Left ventricle myocardium inferior (tissue), 1 donor: ENCODE measurements at regions not wholly inside any gene's neighbourhood (a gene's known extent, or its start where the extent isn't known, plus 50 kb on each side); places are given as distances from the start of the nearest gene placed in this dataset.
"Not testable (repeated sequence)": the region's sequence is repeated elsewhere in the genome, so short reads cannot be mapped to it uniquely, and the experiment has no call there.

Experiments
- DNase-seq: peaks from one replicate; pipeline ENCODE4 v3.0.0-alpha.2; 2020
- H3K27ac ChIP-seq: fragments of 200-600 bp; replicated peaks from 2 replicates; pipeline ENCODE4 v1.8.0; 2021
- H3K27me3 ChIP-seq: fragments of 200-600 bp; 2 replicates; pipeline ENCODE4 v1.8.0; 2021; ENCODE audit warnings: low read depth
- H3K36me3 ChIP-seq: fragments of 200-600 bp; 2 replicates; pipeline ENCODE4 v1.8.0; 2021
- H3K4me1 ChIP-seq: fragments of 200-600 bp; 2 replicates; pipeline ENCODE4 v1.8.0; 2021
- H3K4me3 ChIP-seq: fragments of 200-600 bp; 2 replicates; pipeline ENCODE4 v1.8.0; 2021; ENCODE audit warnings: mild to moderate bottlenecking, moderate library complexity
- H3K9me3 ChIP-seq: fragments of 200-600 bp; replicated peaks from 2 replicates; pipeline ENCODE4 v1.8.0; 2021
- intact Hi-C: fragments of 100-400 bp; cut with micrococcal nuclease; formaldehyde crosslinking; loops from one replicate; pipeline ENCODE4 v1.11.0; 2022
- TF ChIP-seq, protein P1 (sequence below): fragments of 200-600 bp; IDR thresholded peaks from 2 replicates; pipeline ENCODE4 v1.8.0; 2021; ENCODE audit warnings: antibody characterized with exemption, mild to moderate bottlenecking, borderline replicate concordance
- donor health status: DM: no; HTN: yes; CAD: no; lungs with severe emphysema.

DNA sequence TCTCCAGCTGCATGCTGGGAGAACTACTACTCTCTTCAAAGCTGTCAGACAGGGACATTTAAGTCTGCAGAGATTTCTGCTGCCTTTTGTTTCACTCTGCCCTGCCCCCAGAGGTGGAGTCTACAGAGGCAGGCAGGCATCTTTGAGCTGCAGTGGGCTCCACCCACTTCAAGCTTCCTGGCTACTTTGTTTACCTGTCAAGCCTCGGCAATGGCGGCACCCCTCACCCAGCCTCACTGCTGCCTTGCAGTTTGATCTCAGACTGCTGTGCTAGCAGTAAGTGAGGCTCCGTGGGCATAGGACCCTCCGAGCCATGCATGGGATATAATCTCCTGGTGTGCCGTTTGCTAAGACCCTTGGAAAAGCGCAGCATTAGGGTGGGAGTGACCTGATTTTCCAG lies 61.7 kb downstream of the DMRTA1 start:
- H3K9me3 ChIP-seq, DNase-seq: not testable (repeated sequence)

DNA sequence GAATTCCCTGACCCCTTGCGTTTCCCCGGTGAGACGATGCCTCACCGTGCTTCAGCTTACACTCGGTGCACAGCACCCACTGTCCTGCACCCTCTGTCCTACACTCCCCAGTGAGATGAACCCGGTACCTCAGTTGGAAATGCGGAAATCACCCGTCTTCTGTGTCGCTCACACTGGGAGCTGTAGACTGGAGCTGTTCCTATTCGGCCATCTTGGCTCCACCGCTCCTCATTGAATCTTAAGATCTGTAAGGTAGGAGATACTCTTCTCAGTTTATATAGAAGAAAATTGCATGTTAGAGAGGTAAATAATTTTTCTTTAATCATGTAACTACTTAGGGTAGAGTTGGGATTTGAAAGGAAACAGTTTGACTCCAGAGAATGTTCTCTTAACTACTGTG lies 62.2 kb downstream of the DMRTA1 start:
- no peaks in the 10 kb centered on the region for H3K27me3 ChIP-seq
- no peaks in the 10 kb centered on the region for H3K36me3 ChIP-seq
- no peak overlapping the region for H3K4me3 ChIP-seq
- TF ChIP-seq, protein P1, sequence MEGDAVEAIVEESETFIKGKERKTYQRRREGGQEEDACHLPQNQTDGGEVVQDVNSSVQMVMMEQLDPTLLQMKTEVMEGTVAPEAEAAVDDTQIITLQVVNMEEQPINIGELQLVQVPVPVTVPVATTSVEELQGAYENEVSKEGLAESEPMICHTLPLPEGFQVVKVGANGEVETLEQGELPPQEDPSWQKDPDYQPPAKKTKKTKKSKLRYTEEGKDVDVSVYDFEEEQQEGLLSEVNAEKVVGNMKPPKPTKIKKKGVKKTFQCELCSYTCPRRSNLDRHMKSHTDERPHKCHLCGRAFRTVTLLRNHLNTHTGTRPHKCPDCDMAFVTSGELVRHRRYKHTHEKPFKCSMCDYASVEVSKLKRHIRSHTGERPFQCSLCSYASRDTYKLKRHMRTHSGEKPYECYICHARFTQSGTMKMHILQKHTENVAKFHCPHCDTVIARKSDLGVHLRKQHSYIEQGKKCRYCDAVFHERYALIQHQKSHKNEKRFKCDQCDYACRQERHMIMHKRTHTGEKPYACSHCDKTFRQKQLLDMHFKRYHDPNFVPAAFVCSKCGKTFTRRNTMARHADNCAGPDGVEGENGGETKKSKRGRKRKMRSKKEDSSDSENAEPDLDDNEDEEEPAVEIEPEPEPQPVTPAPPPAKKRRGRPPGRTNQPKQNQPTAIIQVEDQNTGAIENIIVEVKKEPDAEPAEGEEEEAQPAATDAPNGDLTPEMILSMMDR, result no peak
- no peaks in the 10 kb centered on the region for H3K9me3 ChIP-seq
- intact Hi-C loops, result no loop called here
- no peaks in the 10 kb centered on the region for H3K4me1 ChIP-seq
- DNase-seq, result no peak
- no peak overlapping the region for H3K27ac ChIP-seq

More for the DNA sequence above, 61.7 kb downstream of the DMRTA1 start:
- H3K4me1 ChIP-seq, H3K4me3 ChIP-seq, intact Hi-C loops, H3K27me3 ChIP-seq, H3K36me3 ChIP-seq, H3K27ac ChIP-seq: not testable (repeated sequence)

DNA sequence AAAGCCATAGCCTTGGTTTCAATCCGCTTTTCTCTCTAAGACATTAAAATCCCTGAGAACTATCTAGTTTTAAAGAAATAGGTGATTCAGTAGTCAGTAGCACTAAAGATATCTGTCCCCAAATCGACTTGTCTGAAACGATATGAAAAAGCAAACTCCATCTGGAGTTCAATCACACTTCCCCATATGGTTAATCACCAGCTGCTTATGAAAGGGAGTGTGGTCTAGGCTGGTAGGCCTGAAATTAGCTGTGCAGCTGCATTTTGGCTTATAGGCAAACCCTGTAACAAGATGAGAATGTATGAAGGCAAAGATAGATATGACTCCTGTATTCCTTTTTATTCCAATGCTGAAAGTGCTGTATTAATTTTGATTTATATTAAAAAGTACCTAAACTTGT lies 65.9 kb downstream of the DMRTA1 start:
- DNase-seq, result no peak
- Histone ChIP-seq H3K4me3 (no peak overlapping the region), H3K27ac (no peak overlapping the region), H3K27me3 (no peaks in the 10 kb centered on the region), H3K36me3 (no peaks in the 10 kb centered on the region), H3K9me3 (no peaks in the 10 kb centered on the region), H3K4me1 (no peaks in the 10 kb centered on the region)
- intact Hi-C loops, result no loop called here
- TF ChIP-seq, protein P1, result no peak

DNA sequence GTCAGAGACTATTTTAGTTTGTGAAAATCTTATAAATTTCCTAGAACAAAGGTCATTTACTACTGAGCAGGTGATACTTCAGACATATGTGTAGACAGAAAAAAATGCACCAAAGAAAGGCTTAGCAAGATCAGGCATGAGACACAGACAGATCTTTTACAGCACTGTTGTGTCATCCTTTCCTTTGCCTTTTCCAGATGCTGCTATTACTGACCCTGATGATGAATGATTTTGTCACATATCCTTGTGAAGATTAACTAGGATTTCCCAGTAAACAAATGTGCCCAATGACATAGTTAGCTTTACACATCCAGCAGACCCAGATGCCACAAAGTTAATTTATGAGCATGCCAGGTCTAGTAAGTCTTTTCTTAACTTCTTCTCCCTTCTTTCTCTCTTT lies 68.2 kb downstream of the DMRTA1 start:
- intact Hi-C loops, result no loop called here

DNA sequence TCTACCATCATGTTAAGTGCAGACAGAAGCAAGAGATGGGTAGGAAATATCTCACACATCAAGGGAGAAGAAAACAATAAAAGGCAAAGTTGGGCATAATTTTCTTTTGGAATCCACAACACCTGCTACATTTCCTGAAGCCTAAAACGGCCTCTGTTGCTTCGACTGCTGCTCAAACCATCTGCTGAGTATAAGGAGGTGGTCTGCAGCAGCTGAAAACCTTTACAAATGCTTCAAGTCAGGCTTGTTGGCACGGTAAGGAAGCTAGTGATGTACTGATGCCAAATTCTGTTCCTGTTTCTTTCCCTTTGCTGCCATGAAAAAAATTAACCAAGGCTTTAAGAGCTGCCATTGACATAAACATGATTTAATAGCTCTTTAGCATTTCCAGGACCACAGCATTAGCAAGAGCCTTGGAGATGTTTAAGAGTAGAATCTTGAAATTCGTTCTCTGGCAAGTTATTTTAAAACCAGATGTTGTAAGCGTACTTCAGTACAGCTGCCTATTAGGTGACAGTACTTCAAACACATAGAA lies 75.6 kb downstream of the DMRTA1 start:
- Histone ChIP-seq H3K27me3 (no peaks in the 10 kb centered on the region), H3K36me3 (no peaks in the 10 kb centered on the region), H3K4me1 (no peaks in the 10 kb centered on the region), H3K4me3 (no peak overlapping the region), H3K27ac (no peak overlapping the region), H3K9me3 (no peaks in the 10 kb centered on the region)
- DNase-seq, result no peak
- TF ChIP-seq, protein P1, result no peak
- intact Hi-C loops, result no loop called here

More for the DNA sequence above, 68.2 kb downstream of the DMRTA1 start:
- H3K4me1 ChIP-seq, result no peaks in the 10 kb centered on the region
- no peak for DNase-seq
- H3K36me3 ChIP-seq, result no peaks in the 10 kb centered on the region
- H3K9me3 ChIP-seq, result no peaks in the 10 kb centered on the region
- H3K27me3 ChIP-seq, result no peaks in the 10 kb centered on the region
- TF ChIP-seq, protein P1, result no peak
- no peak overlapping the region for H3K27ac ChIP-seq
- no peak overlapping the region for H3K4me3 ChIP-seq

DNA sequence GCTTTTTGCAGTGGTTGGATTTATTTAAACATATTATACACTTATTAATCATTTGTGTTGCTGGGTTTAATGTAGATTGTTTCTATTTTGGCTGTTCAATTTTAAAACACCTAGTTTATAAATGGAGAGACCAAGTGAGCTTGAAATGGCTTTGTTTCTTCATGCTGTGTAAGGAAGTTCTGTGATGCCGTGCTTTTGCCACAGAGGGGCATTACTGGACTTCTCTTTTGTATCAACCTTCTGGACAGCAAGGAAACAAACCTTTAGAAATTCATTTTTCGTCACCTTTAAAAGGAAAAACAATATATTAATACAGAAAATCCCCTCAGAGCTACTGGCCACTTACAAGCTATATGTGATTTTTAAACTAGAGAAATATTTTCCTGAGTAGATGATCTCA lies 81.9 kb downstream of the DMRTA1 start:
- H3K9me3 ChIP-seq, result no peaks in the 10 kb centered on the region
- no peaks in the 10 kb centered on the region for H3K4me1 ChIP-seq
- intact Hi-C loops, result no loop called here
- DNase-seq, result no peak
- no peak overlapping the region for H3K27ac ChIP-seq
- no peak overlapping the region for H3K4me3 ChIP-seq
- H3K27me3 ChIP-seq, result no peaks in the 10 kb centered on the region
- TF ChIP-seq, protein P1, result peak; percentile 14
- no peaks in the 10 kb centered on the region for H3K36me3 ChIP-seq
